IMR-90 (cell line): ENCODE measurements at regions not wholly inside any gene's neighbourhood (a gene's known extent, or its start where the extent isn't known, plus 50 kb on each side); places are given as distances from the start of the nearest gene placed in this dataset.

ENCODE experiments used
- ATAC-seq: fragments of 200-7000 bp; cut with Tn5 transposase; 2 replicates; pipeline ENCODE4 v1.9.1; 2020; ENCODE audit warnings: low read depth, mild to moderate bottlenecking, moderate library complexity
- BruUV-seq: library from RNA; stranded (reverse); fragments of 400-500 nt; replicated peaks from 2 replicates; lab custom pipeline; 2021; lab: Mats Ljungman, UMichigan
- CTCF ChIA-PET: fragments of 300-600 bp; formaldehyde crosslinking; extraction: SDS; loops from one replicate; lab custom pipeline; 2021; ENCODE audit warnings: antibody characterized with exemption; lab: Yijun Ruan, JAX
- POLR2A ChIA-PET: fragments of 300-600 bp; sonication (Branson Sonifier 250); formaldehyde crosslinking; loops from one replicate; lab custom pipeline; 2022; ENCODE audit warnings: antibody characterized with exemption; ENCODE audit not compliant: unreplicated experiment; lab: Charles Lee
- DNase-seq: peaks from one replicate; pipeline ENCODE4 v3.0.0; 2013
- H2AFZ ChIP-seq: replicated peaks from 2 replicates; pipeline ENCODE3; 2013; ENCODE audit warnings: low read length, mild to moderate bottlenecking; ENCODE audit not compliant: poor library complexity
- H2AK5ac ChIP-seq: 2 replicates; pipeline ENCODE4 v1.6.1; 2013; ENCODE audit warnings: low read depth, low read length, inconsistent platforms
- H2AK9ac ChIP-seq: replicated peaks from 2 replicates; pipeline ENCODE3; 2013; ENCODE audit warnings: mild to moderate bottlenecking, low read depth, low read length, moderate library complexity; ENCODE audit not compliant: poor library complexity
- H2BK120ac ChIP-seq: 2 replicates; pipeline ENCODE4 v1.6.1; 2013; ENCODE audit warnings: low read depth, low read length, inconsistent platforms
- H2BK15ac ChIP-seq: 3 replicates; pipeline ENCODE4 v1.6.1; 2013; ENCODE audit warnings: low read depth, low read length, inconsistent platforms
- H2BK20ac ChIP-seq: 2 replicates; pipeline ENCODE4 v1.6.1; 2013; ENCODE audit warnings: low read depth, mild to moderate bottlenecking, inconsistent platforms, low read length, moderate library complexity
- H2BK5ac ChIP-seq: 2 replicates; pipeline ENCODE4 v1.6.1; 2013; ENCODE audit warnings: mild to moderate bottlenecking, low read depth, low read length, inconsistent platforms; ENCODE audit not compliant: poor library complexity, severe bottlenecking
- H3K14ac ChIP-seq: replicated peaks from 2 replicates; pipeline ENCODE4 v1.6.1; 2013; ENCODE audit warnings: low read depth, low read length, inconsistent platforms
- H3K18ac ChIP-seq: 2 replicates; pipeline ENCODE4 v1.6.1; 2013; ENCODE audit warnings: low read depth, low read length, control low read depth
- H3K23ac ChIP-seq: 2 replicates; pipeline ENCODE4 v1.6.1; 2013; ENCODE audit warnings: low read depth, low read length, inconsistent platforms
- H3K27ac ChIP-seq: 2 replicates; pipeline ENCODE4 v1.5.1; 2013; ENCODE audit warnings: mild to moderate bottlenecking, control low read depth, low read length; ENCODE audit not compliant: insufficient read depth
- H3K27me3 ChIP-seq: 2 replicates; pipeline ENCODE4 v1.6.1; 2013; ENCODE audit warnings: low read length; ENCODE audit not compliant: control insufficient read depth, insufficient read depth
- H3K36me3 ChIP-seq: 2 replicates; pipeline ENCODE4 v1.6.1; 2013; ENCODE audit warnings: low read length, mixed read lengths; ENCODE audit not compliant: control insufficient read depth, insufficient read depth
- H3K4ac ChIP-seq: 2 replicates; pipeline ENCODE4 v1.6.1; 2013; ENCODE audit warnings: low read depth, low read length, inconsistent platforms
- H3K4me1 ChIP-seq: 2 replicates; pipeline ENCODE4 v1.6.1; 2013; ENCODE audit warnings: low read length, mixed read lengths; ENCODE audit not compliant: control insufficient read depth, insufficient read depth
- H3K4me2 ChIP-seq: 2 replicates; pipeline ENCODE4 v1.6.1; 2013; ENCODE audit warnings: low read depth, mild to moderate bottlenecking, control low read depth, low read length, moderate library complexity
- H3K4me3 ChIP-seq: 2 replicates; pipeline ENCODE4 v1.5.1; 2013; ENCODE audit warnings: low read depth, mild to moderate bottlenecking, control low read depth, low read length, moderate library complexity; ENCODE audit not compliant: insufficient read depth
- H3K56ac ChIP-seq: 2 replicates; pipeline ENCODE4 v1.6.1; 2013; ENCODE audit warnings: low read length, inconsistent platforms; ENCODE audit not compliant: insufficient read depth; ENCODE audit errors: extremely low read depth
- H3K79me1 ChIP-seq, 2 experiments: 2 replicates each; pipeline ENCODE4 v1.6.1; 2013; ENCODE audit warnings: low read length in 2 of 2, inconsistent platforms in 1 of 2, low read depth in 1 of 2
- H3K9ac ChIP-seq: 2 replicates; pipeline ENCODE4 v1.6.1; 2013; ENCODE audit warnings: low read depth, low read length, control low read depth
- H3K9me1 ChIP-seq: 2 replicates; pipeline ENCODE4 v1.6.1; 2013; ENCODE audit warnings: low read length, inconsistent platforms; ENCODE audit not compliant: insufficient read depth
- H3K9me3 ChIP-seq: 2 replicates; pipeline ENCODE4 v1.6.1; 2013; ENCODE audit warnings: low read length; ENCODE audit not compliant: control insufficient read depth, insufficient read depth
- H4K20me1 ChIP-seq: 2 replicates; pipeline ENCODE4 v1.6.1; 2013; ENCODE audit warnings: low read length, inconsistent platforms; ENCODE audit not compliant: insufficient read depth
- H4K5ac ChIP-seq: 2 replicates; pipeline ENCODE4 v1.6.1; 2013; ENCODE audit warnings: mild to moderate bottlenecking, low read depth, low read length, control low read depth
- H4K8ac ChIP-seq, 2 experiments: 2 replicates each; pipeline ENCODE4 v1.6.1; 2013; ENCODE audit warnings: low read depth in 2 of 2, low read length in 2 of 2, control low read depth in 1 of 2, inconsistent platforms in 1 of 2
- H4K91ac ChIP-seq: 2 replicates; pipeline ENCODE4 v1.6.1; 2013; ENCODE audit warnings: low read depth, low read length, inconsistent platforms; ENCODE audit not compliant: insufficient read depth
- BHLHE40 ChIP-seq: fragments of 150-350 bp; IDR thresholded peaks from 2 replicates; pipeline ENCODE4 v1.6.1; 2016; ENCODE audit warnings: mild to moderate bottlenecking, low read depth, low read length
- CEBPB ChIP-seq: IDR thresholded peaks from 2 replicates; pipeline ENCODE4 v1.6.1; 2012; ENCODE audit warnings: low read depth, low read length, improper control_type of control experiment
- CHD1 ChIP-seq: IDR thresholded peaks from 2 replicates; pipeline ENCODE4 v1.6.1; 2012; ENCODE audit warnings: low read depth, low read length, improper control_type of control experiment
- FOS ChIP-seq: fragments of 150-350 bp; IDR thresholded peaks from 2 replicates; pipeline ENCODE4 v1.6.1; 2016; ENCODE audit warnings: low read depth, low read length
- MAFK ChIP-seq: IDR thresholded peaks from 2 replicates; pipeline ENCODE4 v1.6.1; 2012; ENCODE audit warnings: low read depth, low read length, improper control_type of control experiment
- MAZ ChIP-seq: IDR thresholded peaks from 2 replicates; pipeline ENCODE4 v1.6.1; 2012; ENCODE audit warnings: low read depth, mild to moderate bottlenecking, low read length, improper control_type of control experiment, moderate library complexity, borderline replicate concordance
- MXI1 ChIP-seq: IDR thresholded peaks from 2 replicates; pipeline ENCODE4 v1.6.1; 2012; ENCODE audit warnings: low read depth, mild to moderate bottlenecking, low read length, moderate library complexity, borderline replicate concordance
- NFE2L2 ChIP-seq: fragments of 150-350 bp; IDR thresholded peaks from 2 replicates; pipeline ENCODE4 v1.6.1; 2016; ENCODE audit warnings: low read depth, mild to moderate bottlenecking, low read length
- POLR2A ChIP-seq: IDR thresholded peaks from 2 replicates; pipeline ENCODE4 v1.6.1; 2012; ENCODE audit warnings: mild to moderate bottlenecking, low read depth, low read length
- RAD21 ChIP-seq: IDR thresholded peaks from 2 replicates; pipeline ENCODE4 v1.6.1; 2012; ENCODE audit warnings: low read length, improper control_type of control experiment
- RCOR1 ChIP-seq: IDR thresholded peaks from 2 replicates; pipeline ENCODE4 v1.6.1; 2012; ENCODE audit warnings: mild to moderate bottlenecking, low read length, improper control_type of control experiment; ENCODE audit not compliant: insufficient replicate concordance
- RFX5 ChIP-seq: IDR thresholded peaks from 2 replicates; pipeline ENCODE4 v1.8.0; 2012; ENCODE audit warnings: low read depth, mild to moderate bottlenecking, low read length, moderate library complexity
- SMC3 ChIP-seq: fragments of 150-350 bp; IDR thresholded peaks from 2 replicates; pipeline ENCODE4 v1.6.1; 2016; ENCODE audit warnings: low read depth, mild to moderate bottlenecking, antibody characterized with exemption, low read length, moderate library complexity
- USF2 ChIP-seq: fragments of 150-350 bp; IDR thresholded peaks from 2 replicates; pipeline ENCODE4 v1.6.1; 2017; ENCODE audit warnings: mild to moderate bottlenecking, antibody characterized with exemption, low read length, low read depth
- WGBS, 2 experiments: methylation state at CpG; one replicate each; pipeline versions ENCODE4 v1.1.5 to v1.1.7; 2013; ENCODE audit warnings: missing lambda C conversion rate in 2 of 2; ENCODE audit not compliant: insufficient read length in 1 of 2; ENCODE audit errors: extremely low coverage in 2 of 2; 5-methylcytosine and 5-hydroxymethylcytosine counted together
- dilution Hi-C: fragments of 300-500 bp; cut with HindIII; formaldehyde crosslinking; loops from one replicate; pipeline ENCODE4 v1.14.3; 2018; ENCODE audit warnings: low sequenced_read_pairs; ENCODE audit not compliant: unreplicated experiment
- in situ Hi-C: fragments of 300-500 bp; cut with MboI; formaldehyde crosslinking; loops from 3 replicates; pipeline ENCODE4 v1.14.3; 2019; ENCODE audit warnings: low sequenced_read_pairs, inconsistent platforms, mixed read lengths
- intact Hi-C: fragments of 100-400 bp; cut with micrococcal nuclease; formaldehyde crosslinking; loops from 2 replicates; pipeline ENCODE4 v1.10.0; 2022
- TF ChIP-seq, protein P1 (sequence below): fragments of 150-350 bp; IDR thresholded peaks from 2 replicates; pipeline ENCODE4 v1.6.1; 2016; ENCODE audit warnings: low read depth, mild to moderate bottlenecking, low read length, moderate library complexity, borderline replicate concordance
- TF ChIP-seq, protein P2 (sequence below): conservative IDR thresholded peaks from 2 replicates; pipeline ENCODE4 v1.5.1; 2012; ENCODE audit warnings: mild to moderate bottlenecking, low read depth, low read length, improper control_type of control experiment

DNA sequence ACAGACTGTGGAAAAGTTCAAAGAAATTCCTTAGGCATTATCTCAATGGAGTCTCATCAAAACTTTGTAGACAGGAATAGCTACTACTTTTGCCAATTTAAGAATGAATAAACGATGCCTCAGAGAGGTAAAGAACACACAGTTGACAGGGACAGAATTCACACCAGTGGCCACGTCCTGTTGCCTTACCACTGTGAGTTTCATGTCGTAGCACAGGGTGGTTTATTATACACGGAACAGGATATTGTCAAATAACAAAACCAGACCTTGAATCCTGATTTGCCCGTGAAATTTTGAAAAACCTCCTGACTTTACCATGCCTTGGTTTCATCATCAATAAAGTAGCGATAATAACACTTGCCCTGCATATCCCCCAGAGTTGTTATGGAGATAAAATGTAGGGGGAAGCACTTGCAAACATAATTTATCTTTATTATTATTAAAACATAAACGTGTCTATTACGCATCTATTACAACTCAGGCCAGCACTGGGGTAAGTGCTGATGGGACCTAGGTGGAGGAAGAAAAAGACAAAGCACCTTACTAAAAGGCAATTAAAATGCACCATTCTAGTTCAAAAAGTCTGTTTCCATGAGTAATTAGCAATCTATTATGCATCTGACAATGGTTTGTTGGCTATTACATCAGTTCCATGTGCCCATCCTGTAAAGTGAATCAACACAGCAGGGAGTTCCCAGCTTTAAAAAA is 408.1 kb upstream of the RUNX1 start:
- no peak overlapping the region for H3K9ac ChIP-seq
- H3K18ac ChIP-seq: no peak overlapping the region
- no peak overlapping the region for H2BK5ac ChIP-seq
- no peaks in the 10 kb centered on the region for H4K20me1 ChIP-seq
- H3K9me3 ChIP-seq: no peaks in the 10 kb centered on the region
- no peak overlapping the region for H4K5ac ChIP-seq
- H4K8ac ChIP-seq: no peak overlapping the region
- no peak overlapping the region for H3K4ac ChIP-seq
- H2AFZ ChIP-seq: no peak overlapping the region
- no peak overlapping the region for H3K14ac ChIP-seq
- no peak overlapping the region for H4K91ac ChIP-seq
- no peak overlapping the region for H3K56ac ChIP-seq
- no peak for ATAC-seq
- ChIA-PET POLR2A (no interaction called here), CTCF (no interaction called here)
- dilution Hi-C loops: no loop called here
- H2AK9ac ChIP-seq: no peak overlapping the region
- H3K79me1 ChIP-seq: no peaks in the 10 kb centered on the region
- no peak overlapping the region for H2AK5ac ChIP-seq
- in situ Hi-C loops: no loop called here
- no peak overlapping the region for H3K4me3 ChIP-seq
- no peaks in the 10 kb centered on the region for H3K36me3 ChIP-seq
- no peak overlapping the region for H3K27ac ChIP-seq
- H2BK20ac ChIP-seq: no peak overlapping the region
- no peaks in the 10 kb centered on the region for H3K27me3 ChIP-seq
- H3K4me1 ChIP-seq: no peaks in the 10 kb centered on the region
- no peak overlapping the region for H2BK120ac ChIP-seq
- intact Hi-C loops: no loop called here
- no peaks in the 10 kb centered on the region for H3K9me1 ChIP-seq
- H3K4me2 ChIP-seq: no peak overlapping the region
- DNase-seq: no peak
- BruUV-seq: no TSS peak
- H3K23ac ChIP-seq: no peak overlapping the region
- TF ChIP-seq MXI1: no peak
- no peak for TF ChIP-seq FOS
- no peak for TF ChIP-seq CHD1
- no peak for TF ChIP-seq NFE2L2
- TF ChIP-seq, protein P1, sequence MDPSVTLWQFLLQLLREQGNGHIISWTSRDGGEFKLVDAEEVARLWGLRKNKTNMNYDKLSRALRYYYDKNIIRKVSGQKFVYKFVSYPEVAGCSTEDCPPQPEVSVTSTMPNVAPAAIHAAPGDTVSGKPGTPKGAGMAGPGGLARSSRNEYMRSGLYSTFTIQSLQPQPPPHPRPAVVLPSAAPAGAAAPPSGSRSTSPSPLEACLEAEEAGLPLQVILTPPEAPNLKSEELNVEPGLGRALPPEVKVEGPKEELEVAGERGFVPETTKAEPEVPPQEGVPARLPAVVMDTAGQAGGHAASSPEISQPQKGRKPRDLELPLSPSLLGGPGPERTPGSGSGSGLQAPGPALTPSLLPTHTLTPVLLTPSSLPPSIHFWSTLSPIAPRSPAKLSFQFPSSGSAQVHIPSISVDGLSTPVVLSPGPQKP: no peak
- no peak for TF ChIP-seq SMC3
- TF ChIP-seq RAD21: no peak
- no peak for TF ChIP-seq RCOR1
- no peak for TF ChIP-seq BHLHE40
- TF ChIP-seq CEBPB: no peak
- no peak for TF ChIP-seq MAFK
- no peak for TF ChIP-seq MAZ
- TF ChIP-seq RFX5: no peak
- TF ChIP-seq, protein P2, sequence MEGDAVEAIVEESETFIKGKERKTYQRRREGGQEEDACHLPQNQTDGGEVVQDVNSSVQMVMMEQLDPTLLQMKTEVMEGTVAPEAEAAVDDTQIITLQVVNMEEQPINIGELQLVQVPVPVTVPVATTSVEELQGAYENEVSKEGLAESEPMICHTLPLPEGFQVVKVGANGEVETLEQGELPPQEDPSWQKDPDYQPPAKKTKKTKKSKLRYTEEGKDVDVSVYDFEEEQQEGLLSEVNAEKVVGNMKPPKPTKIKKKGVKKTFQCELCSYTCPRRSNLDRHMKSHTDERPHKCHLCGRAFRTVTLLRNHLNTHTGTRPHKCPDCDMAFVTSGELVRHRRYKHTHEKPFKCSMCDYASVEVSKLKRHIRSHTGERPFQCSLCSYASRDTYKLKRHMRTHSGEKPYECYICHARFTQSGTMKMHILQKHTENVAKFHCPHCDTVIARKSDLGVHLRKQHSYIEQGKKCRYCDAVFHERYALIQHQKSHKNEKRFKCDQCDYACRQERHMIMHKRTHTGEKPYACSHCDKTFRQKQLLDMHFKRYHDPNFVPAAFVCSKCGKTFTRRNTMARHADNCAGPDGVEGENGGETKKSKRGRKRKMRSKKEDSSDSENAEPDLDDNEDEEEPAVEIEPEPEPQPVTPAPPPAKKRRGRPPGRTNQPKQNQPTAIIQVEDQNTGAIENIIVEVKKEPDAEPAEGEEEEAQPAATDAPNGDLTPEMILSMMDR: no peak
- no peak for TF ChIP-seq USF2
- TF ChIP-seq POLR2A: no peak
- H2BK15ac ChIP-seq: no peak overlapping the region
- no CpG with 5 or more reads among the region's 8 CpGs for WGBS, 2 experiments
